ENCODE measurements at regions not wholly inside any gene's neighbourhood (a gene's known extent, or its start where the extent isn't known, plus 50 kb on each side); places are given as distances from the start of the nearest gene placed in this dataset.
"Not testable (repeated sequence)": the region's sequence is repeated elsewhere in the genome, so short reads cannot be mapped to it uniquely, and the experiment has no call there.

GRCh38 chr16:34069731-34070130, 610.3 kb downstream of the TP53TG3F start:
- not testable (repeated sequence) for TF ChIP-seq POLR2A (IDR thresholded peaks at IDR 0.05; ENCODE audit: low read depth); CTCF (IDR thresholded peaks at IDR 0.05)
